Activated CD4-positive, alpha-beta T cell treated with anti-CD3 and anti-CD28 coated beads, Interleukin-2, amount 10 ng/mL, durations not matched to agents 7 days and 5 days (primary cell): ENCODE measurements at regions not wholly inside any gene's neighbourhood (a gene's known extent, or its start where the extent isn't known, plus 50 kb on each side); places are given as distances from the start of the nearest gene placed in this dataset.
A peak's percentile ranks its signal among the peaks of the same experiment; 100 is the strongest.
"Not testable (repeated sequence)": the region's sequence is repeated elsewhere in the genome, so short reads cannot be mapped to it uniquely, and the experiment has no call there.

Source experiments
- CTCF ChIA-PET: fragments of 350-600 bp; sonication (Branson Sonifier 250); formaldehyde crosslinking; loops from one replicate; lab custom pipeline; 2021; ENCODE audit warnings: antibody characterized with exemption; lab: Charles Lee
- POLR2A ChIA-PET: fragments of 350-600 bp; sonication (Branson Sonifier 250); formaldehyde crosslinking; loops from one replicate; lab custom pipeline; 2021; ENCODE audit warnings: antibody characterized with exemption; lab: Charles Lee
- DNase-seq: peaks from one replicate; pipeline ENCODE4 v3.0.0-alpha.2; 2020
- H3K27ac Mint-ChIP-seq: one replicate; pipeline ENCODE4 v1.8.0; 2021; ENCODE audit warnings: mild to moderate bottlenecking, moderate library complexity, mixed read lengths
- H3K27me3 Mint-ChIP-seq: one replicate; pipeline ENCODE4 v1.8.0; 2021; ENCODE audit warnings: mixed read lengths
- H3K36me3 Mint-ChIP-seq: one replicate; pipeline ENCODE4 v1.8.0; 2021; ENCODE audit warnings: low read depth, mixed read lengths
- H3K4me1 Mint-ChIP-seq: one replicate; pipeline ENCODE4 v1.8.0; 2021; ENCODE audit warnings: mixed read lengths
- H3K4me3 Mint-ChIP-seq: one replicate; pipeline ENCODE4 v1.8.0; 2021; ENCODE audit warnings: mild to moderate bottlenecking, moderate library complexity, mixed read lengths
- H3K9me3 Mint-ChIP-seq: one replicate; pipeline ENCODE4 v1.8.0; 2021; ENCODE audit warnings: mixed read lengths

GRCh38 chrX:65451663-65452062 is 82.9 kb downstream of the LAS1L start:
- Mint-ChIP-seq H3K9me3 (peaks cover 4% of the 10 kb centered on the region), H3K36me3 (no peaks in the 10 kb centered on the region), H3K4me3 (no peak overlapping the region), H3K27ac (no peak overlapping the region), H3K4me1 (peaks cover 4% of the 10 kb centered on the region), H3K27me3 (no peaks in the 10 kb centered on the region)
- ChIA-PET POLR2A (no interaction called here), CTCF (interaction anchor here (1.0 kb wide), 1 partner anchor 15 kb away, joined by 3 read pairs; no protein-coding TSS in a partner anchor)
- peak; percentile 17 for DNase-seq

GRCh38 chrX:65420154-65420553 is 114.4 kb downstream of the LAS1L start:
- no peak overlapping the region for H3K27ac Mint-ChIP-seq
- H3K27me3 Mint-ChIP-seq, result no peaks in the 10 kb centered on the region
- DNase-seq, result no peak
- ChIA-PET POLR2A (no interaction called here), CTCF (no interaction called here)
- H3K4me3 Mint-ChIP-seq, result no peak overlapping the region
- no peaks in the 10 kb centered on the region for H3K4me1 Mint-ChIP-seq
- no peaks in the 10 kb centered on the region for H3K36me3 Mint-ChIP-seq
- peaks cover 2% of the 10 kb centered on the region for H3K9me3 Mint-ChIP-seq

- DNase-seq, CTCF ChIA-PET, H3K36me3 Mint-ChIP-seq, H3K4me1 Mint-ChIP-seq, H3K9me3 Mint-ChIP-seq, H3K27ac Mint-ChIP-seq, POLR2A ChIA-PET: not testable (repeated sequence)
- peaks cover 48% of the 10 kb centered on the region for H3K27me3 Mint-ChIP-seq
- peak overlapping the region; percentile 25 for H3K4me3 Mint-ChIP-seq
These were observed 126.9 kb downstream of the LAS1L start for GRCh38 chrX:65407662-65408061.

GRCh38 chrX:65407157-65407626 is 127.4 kb downstream of the LAS1L start:
- CTCF ChIA-PET, result no interaction called here

GRCh38 chrX:65406532-65406931 is 128.1 kb downstream of the LAS1L start:
- peak overlapping the region; percentile 47 for H3K4me3 Mint-ChIP-seq
- DNase-seq, result peak; percentile 14
- no peaks in the 10 kb centered on the region for H3K9me3 Mint-ChIP-seq
- peaks cover 2% of the 10 kb centered on the region for H3K4me1 Mint-ChIP-seq
- POLR2A ChIA-PET, result no interaction called here
- CTCF ChIA-PET, result no interaction called here
- H3K27ac Mint-ChIP-seq, result no peak overlapping the region
- H3K36me3 Mint-ChIP-seq, result no peaks in the 10 kb centered on the region
- peaks cover 48% of the 10 kb centered on the region for H3K27me3 Mint-ChIP-seq

More at GRCh38 chrX:65407157-65407626, 127.4 kb downstream of the LAS1L start:
- H3K27me3 Mint-ChIP-seq, result peaks cover 48% of the 10 kb centered on the region
- POLR2A ChIA-PET, result no interaction called here
- no peaks in the 10 kb centered on the region for H3K36me3 Mint-ChIP-seq
- peak overlapping the region; percentile 30 for H3K4me3 Mint-ChIP-seq
- peak overlapping the region; percentile 64 for H3K27ac Mint-ChIP-seq
- H3K9me3 Mint-ChIP-seq, result no peaks in the 10 kb centered on the region
- H3K4me1 Mint-ChIP-seq, result peaks cover 2% of the 10 kb centered on the region
- DNase-seq, result no peak

- no peak for DNase-seq
- Mint-ChIP-seq H3K4me3 (no peak overlapping the region), H3K27me3 (no peaks in the 10 kb centered on the region), H3K36me3 (no peaks in the 10 kb centered on the region), H3K4me1 (no peaks in the 10 kb centered on the region), H3K27ac (no peak overlapping the region), H3K9me3 (peaks cover 12% of the 10 kb centered on the region)
- CTCF ChIA-PET, result no interaction called here
- POLR2A ChIA-PET, result no interaction called here
These were observed 142.3 kb downstream of the LAS1L start for GRCh38 chrX:65392284-65392683.

GRCh38 chrX:65389120-65389519 is 145.5 kb downstream of the LAS1L start:
- peaks cover 13% of the 10 kb centered on the region for H3K9me3 Mint-ChIP-seq
- H3K27me3 Mint-ChIP-seq, result not testable (repeated sequence)

More at GRCh38 chrX:65389120-65389519, 145.5 kb downstream of the LAS1L start:
- CTCF ChIA-PET, H3K36me3 Mint-ChIP-seq, DNase-seq, POLR2A ChIA-PET, H3K4me1 Mint-ChIP-seq, H3K4me3 Mint-ChIP-seq, H3K27ac Mint-ChIP-seq: not testable (repeated sequence)
